Occipital lobe (tissue), 1 donor: ENCODE measurements at regions not wholly inside any gene's neighbourhood (a gene's known extent, or its start where the extent isn't known, plus 50 kb on each side); places are given as distances from the start of the nearest gene placed in this dataset.

Source experiments
- DNase-seq: peaks from one replicate; lab custom pipeline; 2025; lab: John Stamatoyannopoulos, UW

DNA sequence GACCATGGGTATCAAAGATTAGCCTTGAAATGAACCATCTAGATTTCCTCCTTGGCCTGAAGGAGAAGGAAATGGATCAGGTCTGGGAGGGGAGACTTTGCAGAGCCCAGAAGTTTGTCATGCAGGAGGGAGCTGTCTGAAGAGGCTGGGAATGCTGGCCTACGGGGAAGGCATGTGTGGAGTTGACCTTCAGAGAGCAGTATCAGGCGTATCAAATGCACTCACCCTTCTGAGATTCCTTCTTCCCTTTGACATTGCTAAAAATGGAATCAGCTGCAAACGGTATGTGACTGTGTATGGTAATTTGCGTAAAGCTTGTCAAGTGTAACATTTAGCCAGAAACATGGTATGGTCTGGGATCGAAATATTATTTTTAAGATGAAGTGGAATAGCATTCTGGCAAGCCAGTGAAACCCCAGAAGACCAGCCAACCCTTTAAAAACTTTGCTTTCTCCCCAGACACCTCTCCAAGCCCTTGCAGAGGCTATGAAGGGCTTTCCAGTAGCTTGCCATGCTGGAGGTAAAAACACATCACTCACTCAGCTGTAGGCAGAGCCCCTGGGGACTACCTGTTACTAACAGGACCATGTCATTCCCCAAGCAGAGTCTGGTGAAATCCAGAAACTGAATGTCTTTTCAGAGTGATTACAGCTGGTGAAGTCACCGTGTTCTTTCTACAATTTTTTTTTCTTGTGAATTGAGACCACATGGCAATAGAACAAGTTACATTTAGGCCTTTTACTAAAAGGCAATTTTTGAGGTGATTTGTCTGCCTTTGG is 174.7 kb upstream of the SLC24A5 start:
- no peak for DNase-seq

GRCh38 chr15:47949815-47950214 is 171.0 kb upstream of the SLC24A5 start:
- no peak for DNase-seq

- no peak for DNase-seq
These were observed 170.3 kb upstream of the SLC24A5 start for GRCh38 chr15:47950447-47950846.

GRCh38 chr15:47951781-47952180 is 169.0 kb upstream of the SLC24A5 start:
- no peak for DNase-seq

DNA sequence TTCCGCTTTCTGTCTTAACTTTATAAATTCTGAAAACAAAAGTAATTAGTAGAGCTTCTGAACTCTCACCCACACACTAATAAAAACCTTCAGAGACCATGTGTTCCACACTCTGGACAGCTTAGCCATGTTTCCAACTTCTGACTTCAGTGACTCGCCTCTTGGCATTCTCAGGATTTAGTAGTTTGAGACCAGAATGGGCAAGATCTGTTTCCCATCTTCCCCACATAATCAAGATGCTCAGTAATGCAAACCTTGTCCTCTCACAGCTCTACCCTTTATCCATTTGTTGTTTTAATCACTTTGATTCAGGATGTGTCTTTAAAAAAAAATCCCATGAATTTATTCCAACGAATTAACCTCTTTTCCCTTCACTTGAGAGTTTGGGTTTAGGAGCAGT is 166.6 kb upstream of the SLC24A5 start:
- no peak for DNase-seq

DNA sequence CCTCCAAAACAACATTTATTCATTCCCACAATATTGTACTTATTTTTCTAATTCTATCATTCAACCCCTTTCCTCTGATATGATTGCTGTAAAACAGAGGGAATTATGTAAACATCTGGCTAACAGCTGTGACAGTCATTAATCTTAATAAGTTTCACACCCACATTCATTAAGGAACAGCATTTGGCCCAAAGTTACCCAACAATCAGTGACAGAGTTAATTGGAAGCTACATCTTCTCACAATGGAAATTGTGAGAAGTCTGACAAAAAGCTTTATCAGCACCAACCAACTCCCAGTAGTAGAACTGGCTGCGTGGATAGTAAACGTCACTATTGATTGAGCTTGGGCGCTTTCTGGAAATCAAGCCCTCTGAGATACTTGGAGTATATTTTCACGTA is 165.8 kb upstream of the SLC24A5 start:
- DNase-seq = no peak

DNA sequence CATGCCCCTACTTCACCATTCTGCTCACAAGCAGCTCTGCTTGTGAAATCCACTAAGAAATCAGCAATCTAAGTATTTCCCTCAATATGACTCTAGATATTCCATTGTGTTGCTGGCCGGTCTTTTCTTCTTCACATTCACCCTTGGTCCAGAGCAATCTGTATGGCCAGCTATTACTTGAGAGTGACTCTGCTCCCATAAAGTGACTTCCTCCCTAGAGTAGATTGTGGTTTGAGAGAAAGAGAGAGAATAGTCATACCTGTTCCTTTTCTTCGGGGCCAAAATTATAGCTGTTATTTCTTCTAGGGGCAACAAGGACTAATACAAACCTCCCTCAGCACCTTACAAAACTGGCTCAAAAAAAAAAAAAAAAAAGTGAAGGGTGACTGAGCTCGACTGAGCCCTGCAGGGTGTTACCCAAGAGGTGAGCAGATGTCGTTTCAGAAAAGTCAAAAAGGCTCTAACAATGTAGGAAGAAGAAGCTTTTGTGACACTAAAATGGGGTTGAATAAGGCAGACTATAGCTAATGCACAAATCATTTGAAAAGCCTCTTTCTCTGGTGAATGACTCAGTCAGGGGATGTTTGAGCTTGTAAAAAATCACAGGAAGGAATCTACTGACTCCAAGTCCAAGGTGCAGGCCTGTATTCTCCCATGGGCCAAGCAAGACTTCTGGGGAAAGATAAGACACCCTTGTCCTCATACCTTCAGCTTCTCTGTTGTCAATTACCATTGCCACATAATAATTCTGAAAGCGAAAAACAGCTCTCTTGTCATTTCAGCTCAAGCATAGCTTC is 161.0 kb upstream of the SLC24A5 start:
- no peak for DNase-seq

GRCh38 chr15:47961401-47962090 is 159.2 kb upstream of the SLC24A5 start:
- DNase-seq = no peak

- no peak for DNase-seq
These were observed 157.5 kb upstream of the SLC24A5 start for GRCh38 chr15:47963265-47963664.

GRCh38 chr15:47964229-47964628 is 156.6 kb upstream of the SLC24A5 start:
- no peak for DNase-seq

DNA sequence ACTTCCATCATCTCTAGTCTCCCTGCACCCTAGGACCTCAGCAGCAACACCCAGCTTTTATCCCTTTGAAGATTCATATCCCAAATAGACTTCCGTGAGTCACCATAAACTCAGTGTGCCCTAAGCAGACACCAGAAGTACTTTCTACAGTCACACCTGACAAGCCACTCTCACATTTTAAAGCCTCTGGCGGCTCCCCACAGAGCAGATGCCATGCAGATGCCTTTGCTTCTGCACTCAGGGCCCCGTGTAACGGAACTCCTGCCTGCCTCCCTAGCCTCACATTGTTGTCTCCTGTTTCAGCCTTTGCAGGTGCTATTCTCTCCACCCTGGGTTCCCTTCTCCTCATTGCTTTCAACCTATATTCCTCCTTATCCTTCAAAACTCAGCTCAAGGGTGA is 155.5 kb upstream of the SLC24A5 start:
- DNase-seq = no peak

DNA sequence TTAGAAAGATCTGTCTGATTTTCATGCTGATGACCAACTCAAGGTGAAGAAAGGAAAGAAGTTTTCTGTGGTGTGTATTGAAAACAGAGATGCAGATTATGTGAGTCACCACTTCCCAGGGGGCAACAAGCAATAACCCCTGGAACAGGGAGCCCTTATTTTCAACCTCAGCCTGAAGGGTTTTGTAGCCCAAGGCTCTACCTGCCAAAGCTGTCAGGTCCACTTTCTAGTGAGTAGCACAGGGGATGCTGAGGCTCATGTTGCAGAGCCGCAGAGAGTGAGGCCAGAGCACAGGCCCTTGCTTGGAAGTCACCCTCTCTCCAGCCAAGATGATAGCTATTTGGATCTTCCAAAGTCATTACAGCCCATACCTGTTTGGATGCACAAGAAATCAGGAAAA is 152.2 kb upstream of the SLC24A5 start:
- no peak for DNase-seq

- no peak for DNase-seq
These were observed 149.2 kb upstream of the SLC24A5 start for GRCh38 chr15:47971637-47972036.

GRCh38 chr15:47972738-47973137 is 148.1 kb upstream of the SLC24A5 start:
- no peak for DNase-seq

DNA sequence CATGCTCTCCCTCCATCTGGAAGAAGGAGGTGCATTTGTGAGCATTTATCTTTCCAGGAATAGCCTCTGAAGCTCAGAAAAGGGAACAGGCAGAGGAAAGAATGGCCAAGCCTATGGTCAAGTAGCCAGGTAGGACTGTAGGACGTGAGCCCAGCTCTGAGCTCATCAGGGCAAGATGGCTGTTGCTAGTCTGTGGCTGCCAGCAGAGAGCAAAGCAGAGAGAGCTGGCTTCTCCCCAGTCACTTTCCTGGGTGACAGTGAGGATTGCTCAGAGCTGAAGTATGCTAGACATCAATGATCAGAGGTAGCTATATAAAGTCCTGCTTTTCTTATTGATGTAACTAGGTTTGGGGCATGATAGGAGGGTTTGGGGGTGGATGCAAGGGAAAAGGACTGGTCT is 146.1 kb upstream of the SLC24A5 start:
- DNase-seq = no peak

GRCh38 chr15:47975427-47975826 is 145.4 kb upstream of the SLC24A5 start:
- DNase-seq = no peak

- no peak for DNase-seq
These were observed 137.3 kb upstream of the SLC24A5 start for GRCh38 chr15:47983533-47983932.

GRCh38 chr15:47985568-47985967 is 135.2 kb upstream of the SLC24A5 start:
- DNase-seq = no peak

GRCh38 chr15:47987461-47987860 is 133.3 kb upstream of the SLC24A5 start:
- DNase-seq = no peak

GRCh38 chr15:47987908-47988532 is 132.8 kb upstream of the SLC24A5 start:
- DNase-seq = no peak

DNA sequence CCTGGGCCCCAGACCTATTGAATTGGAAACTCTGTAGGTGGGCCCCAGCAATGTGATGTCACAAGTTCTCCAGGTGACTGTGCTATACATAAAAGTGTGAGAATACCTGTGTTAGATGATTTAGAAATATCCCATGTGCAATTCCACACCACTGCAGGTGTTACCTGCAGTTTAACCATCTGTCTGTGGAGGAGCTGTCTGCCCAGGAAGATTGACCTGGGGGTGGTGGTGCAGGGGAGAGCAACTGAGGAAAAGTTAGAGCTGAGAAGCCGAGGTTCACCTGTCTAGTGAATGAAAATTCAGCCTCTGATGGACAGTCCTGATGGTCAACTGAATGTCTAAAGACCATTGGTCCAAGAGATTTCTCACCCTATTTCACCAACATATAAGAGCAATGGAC is 132.2 kb upstream of the SLC24A5 start:
- DNase-seq = no peak

GRCh38 chr15:47990821-47991220 is 130.0 kb upstream of the SLC24A5 start:
- no peak for DNase-seq
